ENCODE measurements at regions not wholly inside any gene's neighbourhood (a gene's known extent, or its start where the extent isn't known, plus 50 kb on each side); places are given as distances from the start of the nearest gene placed in this dataset.

- TF ChIP-seq, protein P1, sequence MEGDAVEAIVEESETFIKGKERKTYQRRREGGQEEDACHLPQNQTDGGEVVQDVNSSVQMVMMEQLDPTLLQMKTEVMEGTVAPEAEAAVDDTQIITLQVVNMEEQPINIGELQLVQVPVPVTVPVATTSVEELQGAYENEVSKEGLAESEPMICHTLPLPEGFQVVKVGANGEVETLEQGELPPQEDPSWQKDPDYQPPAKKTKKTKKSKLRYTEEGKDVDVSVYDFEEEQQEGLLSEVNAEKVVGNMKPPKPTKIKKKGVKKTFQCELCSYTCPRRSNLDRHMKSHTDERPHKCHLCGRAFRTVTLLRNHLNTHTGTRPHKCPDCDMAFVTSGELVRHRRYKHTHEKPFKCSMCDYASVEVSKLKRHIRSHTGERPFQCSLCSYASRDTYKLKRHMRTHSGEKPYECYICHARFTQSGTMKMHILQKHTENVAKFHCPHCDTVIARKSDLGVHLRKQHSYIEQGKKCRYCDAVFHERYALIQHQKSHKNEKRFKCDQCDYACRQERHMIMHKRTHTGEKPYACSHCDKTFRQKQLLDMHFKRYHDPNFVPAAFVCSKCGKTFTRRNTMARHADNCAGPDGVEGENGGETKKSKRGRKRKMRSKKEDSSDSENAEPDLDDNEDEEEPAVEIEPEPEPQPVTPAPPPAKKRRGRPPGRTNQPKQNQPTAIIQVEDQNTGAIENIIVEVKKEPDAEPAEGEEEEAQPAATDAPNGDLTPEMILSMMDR (IDR thresholded peaks at IDR 0.05; ENCODE audit: low read depth, low read length, poor library complexity, severe bottlenecking) = no peak
- TF ChIP-seq EZH2phosphoT487 (IDR thresholded peaks at IDR 0.05; ENCODE audit: borderline replicate concordance, low read length) = no peak
Measured at GRCh38 chr2:129152514-129152913, 827.0 kb upstream of the RAB6C start.

Data from DOHH2 (cell line).